ENCODE measurements at regions not wholly inside any gene's neighbourhood (a gene's known extent, or its start where the extent isn't known, plus 50 kb on each side); places are given as distances from the start of the nearest gene placed in this dataset.
"Not testable (repeated sequence)": the region's sequence is repeated elsewhere in the genome, so short reads cannot be mapped to it uniquely, and the experiment has no call there.

DNA sequence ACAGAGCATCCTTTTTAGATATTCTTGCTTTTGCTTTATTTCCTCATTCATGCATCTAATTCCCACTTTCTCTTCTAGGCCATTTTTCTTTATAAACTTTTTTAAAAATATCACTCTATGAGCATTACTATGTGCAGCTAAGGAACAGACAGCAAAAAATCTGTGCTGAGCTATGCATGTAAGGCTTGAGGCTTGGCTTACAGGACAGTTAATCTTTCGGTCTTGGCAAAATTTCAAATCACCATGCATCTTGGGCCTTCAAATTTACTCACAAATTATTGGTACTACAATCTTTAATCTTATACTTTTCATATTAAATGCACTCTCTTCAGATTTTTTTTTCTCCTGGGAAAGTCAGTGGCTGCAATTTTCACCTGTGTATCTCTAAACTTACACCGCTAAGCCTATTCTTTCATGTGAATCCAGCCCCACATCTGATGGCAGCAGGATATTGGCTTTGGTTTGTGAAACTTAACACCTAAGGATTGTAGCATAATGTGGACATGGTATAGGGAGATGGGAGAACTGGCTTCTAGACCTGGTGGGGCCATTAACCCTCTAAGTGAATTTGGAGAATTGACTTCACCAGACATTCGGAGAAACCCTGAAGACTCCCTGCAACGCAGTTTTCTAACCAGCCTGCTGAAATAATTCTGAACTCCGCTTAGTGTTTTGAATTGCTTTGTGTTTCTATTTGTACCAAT is 278.3 kb downstream of the SPRY1 start:
- H3K4me1 Mint-ChIP-seq = no peaks in the 10 kb centered on the region
- no peak overlapping the region for H3K27ac Mint-ChIP-seq (ENCODE audit: unreplicated experiment)
- peaks cover 2% of the 10 kb centered on the region for H3K27me3 Mint-ChIP-seq (ENCODE audit: low read depth)
- no peak overlapping the region for H3K4me3 Mint-ChIP-seq
- no peaks in the 10 kb centered on the region for H3K36me3 Mint-ChIP-seq (ENCODE audit: low read depth)
- TF ChIP-seq, protein P1, sequence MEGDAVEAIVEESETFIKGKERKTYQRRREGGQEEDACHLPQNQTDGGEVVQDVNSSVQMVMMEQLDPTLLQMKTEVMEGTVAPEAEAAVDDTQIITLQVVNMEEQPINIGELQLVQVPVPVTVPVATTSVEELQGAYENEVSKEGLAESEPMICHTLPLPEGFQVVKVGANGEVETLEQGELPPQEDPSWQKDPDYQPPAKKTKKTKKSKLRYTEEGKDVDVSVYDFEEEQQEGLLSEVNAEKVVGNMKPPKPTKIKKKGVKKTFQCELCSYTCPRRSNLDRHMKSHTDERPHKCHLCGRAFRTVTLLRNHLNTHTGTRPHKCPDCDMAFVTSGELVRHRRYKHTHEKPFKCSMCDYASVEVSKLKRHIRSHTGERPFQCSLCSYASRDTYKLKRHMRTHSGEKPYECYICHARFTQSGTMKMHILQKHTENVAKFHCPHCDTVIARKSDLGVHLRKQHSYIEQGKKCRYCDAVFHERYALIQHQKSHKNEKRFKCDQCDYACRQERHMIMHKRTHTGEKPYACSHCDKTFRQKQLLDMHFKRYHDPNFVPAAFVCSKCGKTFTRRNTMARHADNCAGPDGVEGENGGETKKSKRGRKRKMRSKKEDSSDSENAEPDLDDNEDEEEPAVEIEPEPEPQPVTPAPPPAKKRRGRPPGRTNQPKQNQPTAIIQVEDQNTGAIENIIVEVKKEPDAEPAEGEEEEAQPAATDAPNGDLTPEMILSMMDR (conservative IDR thresholded peaks at IDR 0.05) = no peak
- H3K9me3 Mint-ChIP-seq = no peaks in the 10 kb centered on the region
- no peak for DNase-seq (ENCODE audit: low read depth, low spot score)

DNA sequence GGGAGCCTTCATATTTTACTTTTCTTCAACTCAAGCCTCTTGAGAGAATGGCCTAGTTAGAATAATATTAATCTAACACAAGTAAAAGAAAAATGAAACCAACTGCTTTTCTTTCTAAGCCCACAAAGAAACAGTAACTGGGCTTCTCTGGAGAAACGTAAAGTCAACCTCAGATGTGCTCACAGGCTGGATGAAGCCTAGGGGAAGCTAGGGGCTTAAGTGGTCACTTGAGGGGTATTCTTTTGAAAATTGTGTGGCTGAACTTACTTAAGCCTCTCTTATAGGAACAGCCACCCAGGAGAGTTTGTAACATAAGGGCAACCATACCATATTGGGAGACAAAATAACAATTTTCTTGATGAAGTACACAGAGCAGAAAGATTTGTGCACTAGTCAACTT is 279.0 kb downstream of the SPRY1 start:
- no peaks in the 10 kb centered on the region for H3K9me3 Mint-ChIP-seq
- H3K36me3 Mint-ChIP-seq (ENCODE audit: low read depth) = no peaks in the 10 kb centered on the region
- DNase-seq (ENCODE audit: low read depth, low spot score) = no peak
- TF ChIP-seq, protein P1 (conservative IDR thresholded peaks at IDR 0.05) = no peak
- no peaks in the 10 kb centered on the region for H3K4me1 Mint-ChIP-seq
- no peak overlapping the region for H3K4me3 Mint-ChIP-seq
- peaks cover 2% of the 10 kb centered on the region for H3K27me3 Mint-ChIP-seq (ENCODE audit: low read depth)
- H3K27ac Mint-ChIP-seq (ENCODE audit: unreplicated experiment) = no peak overlapping the region

DNA sequence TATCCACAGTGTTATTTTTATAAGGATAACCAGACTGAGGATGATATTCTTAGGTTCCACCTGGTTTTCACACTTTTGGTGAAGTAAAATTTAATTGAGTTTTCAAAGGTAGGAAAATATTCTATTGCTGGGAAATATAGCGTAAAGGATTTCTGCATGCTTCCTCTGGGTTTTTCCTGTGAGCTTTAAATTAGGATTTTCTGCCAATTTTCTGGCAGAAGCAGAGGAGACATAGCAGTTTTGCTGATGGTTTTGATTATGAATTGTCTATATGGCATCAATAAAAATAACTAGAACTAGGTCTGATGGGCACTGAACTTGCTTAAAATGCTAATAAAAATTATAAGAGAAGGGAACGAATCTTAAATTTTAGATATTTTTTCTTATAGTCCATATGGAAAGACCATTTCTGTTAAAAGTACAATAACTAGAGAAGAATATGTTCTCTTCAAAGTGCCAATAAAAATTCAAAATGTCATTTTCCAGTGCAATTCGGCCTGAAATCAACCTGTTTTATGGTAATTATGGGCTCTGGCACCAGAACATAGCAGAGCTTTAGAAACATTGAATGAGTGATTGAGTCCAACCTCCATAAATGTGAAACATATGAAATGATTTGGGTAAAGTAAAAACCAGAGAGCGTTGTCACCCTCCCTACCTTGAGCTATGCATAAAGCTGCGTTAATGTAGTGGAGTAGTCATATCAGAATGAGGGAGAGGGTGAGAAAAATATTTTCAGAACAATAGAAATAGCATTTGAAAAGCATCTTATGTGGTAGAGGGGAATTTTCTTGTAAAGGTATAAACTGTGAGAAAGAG is 279.7 kb downstream of the SPRY1 start:
- H3K4me1 Mint-ChIP-seq = no peaks in the 10 kb centered on the region
- H3K27ac Mint-ChIP-seq (ENCODE audit: unreplicated experiment) = no peak overlapping the region
- H3K27me3 Mint-ChIP-seq (ENCODE audit: low read depth) = peaks cover 2% of the 10 kb centered on the region
- H3K36me3 Mint-ChIP-seq (ENCODE audit: low read depth) = no peaks in the 10 kb centered on the region
- TF ChIP-seq, protein P1 (conservative IDR thresholded peaks at IDR 0.05) = no peak
- no peak overlapping the region for H3K4me3 Mint-ChIP-seq
- H3K9me3 Mint-ChIP-seq = no peaks in the 10 kb centered on the region
- DNase-seq (ENCODE audit: low read depth, low spot score) = no peak

DNA sequence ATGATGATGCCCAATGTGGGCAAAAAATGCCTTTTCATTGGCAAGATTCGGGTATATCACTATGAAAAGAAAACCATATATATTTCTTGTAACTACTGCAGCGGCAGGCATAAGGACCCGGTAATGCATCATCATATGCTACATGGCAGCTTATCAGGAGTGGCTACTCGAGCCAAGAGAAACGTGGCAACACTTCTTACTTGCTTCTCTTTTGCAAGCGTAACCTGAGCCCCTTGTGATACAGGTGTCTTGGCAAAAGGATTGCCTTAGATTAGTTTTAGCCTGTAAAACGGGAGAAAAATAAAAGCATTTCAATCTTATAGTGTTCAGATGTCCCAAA is 280.3 kb downstream of the SPRY1 start:
- Mint-ChIP-seq H3K27ac (ENCODE audit: unreplicated experiment) (no peak overlapping the region), H3K4me1 (no peaks in the 10 kb centered on the region), H3K36me3 (ENCODE audit: low read depth) (no peaks in the 10 kb centered on the region), H3K4me3 (no peak overlapping the region), H3K27me3 (ENCODE audit: low read depth) (peaks cover 2% of the 10 kb centered on the region), H3K9me3 (no peaks in the 10 kb centered on the region)
- TF ChIP-seq, protein P1 (conservative IDR thresholded peaks at IDR 0.05) = no peak
- no peak for DNase-seq (ENCODE audit: low read depth, low spot score)

DNA sequence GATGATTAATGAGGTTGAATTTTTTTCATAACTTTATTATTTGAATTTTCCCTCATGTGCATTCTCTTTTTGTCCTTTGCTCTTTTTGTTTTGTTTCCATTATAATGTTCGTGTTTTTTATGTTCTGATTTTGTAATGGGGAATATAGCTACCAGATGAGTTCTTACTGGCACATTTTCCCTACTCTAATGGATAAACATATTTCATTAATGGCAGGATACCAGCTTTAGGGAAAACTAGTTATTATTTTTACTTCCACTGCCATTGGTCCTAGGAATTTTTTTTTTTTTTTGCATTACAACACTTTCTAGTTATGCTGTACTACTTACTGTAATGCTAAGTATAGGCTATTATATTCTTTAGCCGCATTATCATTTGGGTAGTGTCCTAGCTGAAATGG is 286.3 kb downstream of the SPRY1 start:
- Mint-ChIP-seq H3K27me3 (ENCODE audit: low read depth) (peaks cover 2% of the 10 kb centered on the region), H3K27ac (ENCODE audit: unreplicated experiment) (no peak overlapping the region), H3K36me3 (ENCODE audit: low read depth) (peaks cover 14% of the 10 kb centered on the region), H3K4me1 (no peaks in the 10 kb centered on the region), H3K4me3 (no peak overlapping the region), H3K9me3 (peaks cover 10% of the 10 kb centered on the region)
- DNase-seq (ENCODE audit: low read depth, low spot score) = no peak
- TF ChIP-seq, protein P1 (conservative IDR thresholded peaks at IDR 0.05) = no peak

DNA sequence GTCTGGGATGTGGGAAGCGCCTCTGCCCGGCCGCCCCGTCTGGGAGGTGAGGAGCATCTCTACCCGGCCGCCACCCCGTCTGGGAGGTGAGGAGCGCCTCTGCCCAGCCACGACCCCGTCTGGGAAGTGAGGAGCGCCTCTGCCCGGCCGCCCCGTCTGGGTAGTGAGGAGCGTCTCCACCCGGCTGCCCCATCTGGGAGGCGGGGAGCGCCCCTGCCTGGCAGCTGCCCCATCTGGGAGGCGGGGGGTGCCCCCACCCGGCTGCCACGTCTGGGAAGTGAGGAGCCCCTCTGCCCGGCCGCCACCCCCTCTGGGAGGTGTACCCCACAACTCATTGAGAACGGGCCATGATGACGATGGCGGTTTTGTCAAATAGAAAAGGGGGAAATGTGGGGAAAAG is 288.3 kb downstream of the SPRY1 start:
- peaks cover 21% of the 10 kb centered on the region for H3K9me3 Mint-ChIP-seq
- H3K36me3 Mint-ChIP-seq (ENCODE audit: low read depth) = peaks cover 23% of the 10 kb centered on the region
- not testable (repeated sequence) for DNase-seq (ENCODE audit: low read depth, low spot score); H3K27me3 Mint-ChIP-seq (ENCODE audit: low read depth); H3K27ac Mint-ChIP-seq (ENCODE audit: unreplicated experiment); H3K4me3 Mint-ChIP-seq; H3K4me1 Mint-ChIP-seq

DNA sequence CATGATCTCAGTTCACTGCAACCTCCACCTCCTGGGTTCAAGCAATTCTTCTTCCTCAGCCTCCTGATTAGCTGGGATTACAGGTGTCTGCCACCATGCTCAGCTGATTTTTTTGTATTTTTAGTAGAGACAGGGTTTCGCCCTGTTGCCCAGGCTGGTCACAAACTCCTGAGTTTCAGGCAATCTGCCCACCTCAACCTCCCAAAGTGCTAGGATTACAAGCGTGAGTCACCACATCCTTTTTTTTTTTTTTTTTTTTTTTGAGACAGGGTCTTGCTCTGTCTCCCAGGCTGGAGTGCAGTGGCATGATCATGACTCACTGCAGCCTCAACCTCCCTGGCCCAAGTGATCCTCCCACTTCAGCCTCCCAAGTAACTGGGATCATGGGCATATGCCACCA is 298.9 kb downstream of the SPRY1 start:
- H3K27me3 Mint-ChIP-seq (ENCODE audit: low read depth); DNase-seq (ENCODE audit: low read depth, low spot score); H3K27ac Mint-ChIP-seq (ENCODE audit: unreplicated experiment); H3K9me3 Mint-ChIP-seq; H3K4me3 Mint-ChIP-seq: not testable (repeated sequence)
- peaks cover 16% of the 10 kb centered on the region for H3K36me3 Mint-ChIP-seq (ENCODE audit: low read depth)
- peaks cover 17% of the 10 kb centered on the region for H3K4me1 Mint-ChIP-seq
